Loucy (cell line): ENCODE measurements at regions not wholly inside any gene's neighbourhood (a gene's known extent, or its start where the extent isn't known, plus 50 kb on each side); places are given as distances from the start of the nearest gene placed in this dataset.

ENCODE experiments used
- H2AFZ ChIP-seq: fragments of 200-600 bp; sonication (generic); 2 replicates; pipeline ENCODE4 v1.6.0; 2016; ENCODE audit warnings: antibody characterized with exemption, mild to moderate bottlenecking, low read length, moderate library complexity
- H3F3A ChIP-seq: fragments of 200-600 bp; 2 replicates; pipeline ENCODE4 v1.6.0; 2016; ENCODE audit warnings: antibody characterized with exemption, low read depth, mild to moderate bottlenecking
- H3K27me3 ChIP-seq: fragments of 200-600 bp; sonication (generic); 2 replicates; pipeline ENCODE4 v1.6.1; 2014; ENCODE audit warnings: low read length, mild to moderate bottlenecking; ENCODE audit not compliant: insufficient read depth, poor library complexity, severe bottlenecking
- H3K36me3 ChIP-seq: fragments of 200-600 bp; sonication (generic); 2 replicates; pipeline ENCODE4 v1.6.1; 2016; ENCODE audit warnings: low read length; ENCODE audit not compliant: insufficient read depth
- H3K4me1 ChIP-seq: fragments of 200-600 bp; sonication (generic); 2 replicates; pipeline ENCODE4 v1.5.1; 2014; ENCODE audit warnings: low read length, mild to moderate bottlenecking; ENCODE audit not compliant: insufficient read depth, poor library complexity, severe bottlenecking
- H3K4me2 ChIP-seq: fragments of 200-600 bp; sonication (generic); 2 replicates; pipeline ENCODE4 v1.6.0; 2014; ENCODE audit warnings: antibody characterized with exemption, low read length, low read depth, mild to moderate bottlenecking; ENCODE audit not compliant: poor library complexity, severe bottlenecking
- H3K4me3 ChIP-seq: fragments of 200-600 bp; sonication (generic); 2 replicates; pipeline ENCODE4 v1.5.1; 2014; ENCODE audit warnings: low read length, mild to moderate bottlenecking, mixed read lengths; ENCODE audit not compliant: poor library complexity, severe bottlenecking
- H3K79me2 ChIP-seq: fragments of 200-600 bp; sonication (generic); 2 replicates; pipeline ENCODE4 v1.6.1; 2014; ENCODE audit warnings: low read length; ENCODE audit not compliant: insufficient read depth
- H3K9ac ChIP-seq: fragments of 200-600 bp; sonication (generic); 2 replicates; pipeline ENCODE4 v1.6.0; 2014; ENCODE audit warnings: mild to moderate bottlenecking, low read depth, low read length, moderate library complexity; ENCODE audit not compliant: poor library complexity, severe bottlenecking
- H3K9me2 ChIP-seq: fragments of 200-600 bp; sonication (generic); replicated peaks from 2 replicates; pipeline ENCODE4 v1.6.1; 2016; ENCODE audit warnings: low read depth, low read length, mixed read lengths
- H3K9me3 ChIP-seq: fragments of 200-600 bp; sonication (generic); 2 replicates; pipeline ENCODE4 v1.6.1; 2014; ENCODE audit warnings: mild to moderate bottlenecking, antibody characterized with exemption, low read length, low read depth; ENCODE audit not compliant: insufficient read depth
- H4K20me1 ChIP-seq: fragments of 200-600 bp; sonication (generic); 2 replicates; pipeline ENCODE4 v1.6.0; 2014; ENCODE audit warnings: antibody characterized with exemption, low read length, mild to moderate bottlenecking; ENCODE audit not compliant: insufficient read depth, poor library complexity, severe bottlenecking
- CTCF ChIP-seq: fragments of 200-600 bp; sonication (generic); conservative IDR thresholded peaks from 2 replicates; pipeline ENCODE4 v1.5.1; 2014; ENCODE audit warnings: mild to moderate bottlenecking, antibody characterized with exemption, low read length
- EZH2phosphoT487 ChIP-seq: fragments of 200-600 bp; IDR thresholded peaks from 2 replicates; pipeline ENCODE4 v1.6.1; 2018; ENCODE audit warnings: antibody characterized with exemption, mild to moderate bottlenecking, moderate library complexity, borderline replicate concordance

GRCh38 chr6:111971181-111971841 lies 82.6 kb upstream of the CCN6 start:
- Histone ChIP-seq H4K20me1 (no peaks in the 10 kb centered on the region), H3K79me2 (no peaks in the 10 kb centered on the region)

GRCh38 chr6:111971866-111972532 lies 81.9 kb upstream of the CCN6 start:
- H3K9me2 ChIP-seq = no peaks in the 10 kb centered on the region
- no peak for TF ChIP-seq CTCF
- TF ChIP-seq EZH2phosphoT487 = no peak
- H2AFZ ChIP-seq = no peak overlapping the region
- H3K9ac ChIP-seq = no peak overlapping the region
- H3K79me2 ChIP-seq = no peaks in the 10 kb centered on the region
- H3K4me1 ChIP-seq = no peaks in the 10 kb centered on the region
- no peaks in the 10 kb centered on the region for H4K20me1 ChIP-seq
- no peaks in the 10 kb centered on the region for H3K27me3 ChIP-seq
- no peaks in the 10 kb centered on the region for H3F3A ChIP-seq
- no peak overlapping the region for H3K4me2 ChIP-seq
- H3K36me3 ChIP-seq = no peaks in the 10 kb centered on the region
- no peaks in the 10 kb centered on the region for H3K9me3 ChIP-seq
- H3K4me3 ChIP-seq = no peak overlapping the region

More at GRCh38 chr6:111971181-111971841, 82.6 kb upstream of the CCN6 start:
- no peaks in the 10 kb centered on the region for H3F3A ChIP-seq
- no peaks in the 10 kb centered on the region for H3K9me3 ChIP-seq
- no peak overlapping the region for H3K4me3 ChIP-seq
- no peaks in the 10 kb centered on the region for H3K4me1 ChIP-seq
- no peaks in the 10 kb centered on the region for H3K27me3 ChIP-seq
- no peak overlapping the region for H2AFZ ChIP-seq
- H3K9ac ChIP-seq = no peak overlapping the region
- TF ChIP-seq EZH2phosphoT487 (no peak), CTCF (no peak)
- H3K36me3 ChIP-seq = no peaks in the 10 kb centered on the region
- H3K4me2 ChIP-seq = no peak overlapping the region
- H3K9me2 ChIP-seq = no peaks in the 10 kb centered on the region

GRCh38 chr6:111972745-111973117 lies 81.2 kb upstream of the CCN6 start:
- no peak for TF ChIP-seq EZH2phosphoT487
- TF ChIP-seq CTCF = no peak
- Histone ChIP-seq H3K79me2 (no peaks in the 10 kb centered on the region), H3K27me3 (no peaks in the 10 kb centered on the region), H3K4me1 (no peaks in the 10 kb centered on the region), H3K9me2 (no peaks in the 10 kb centered on the region), H3K4me2 (no peak overlapping the region), H3K4me3 (no peak overlapping the region), H3K9me3 (no peaks in the 10 kb centered on the region), H3K9ac (no peak overlapping the region), H4K20me1 (no peaks in the 10 kb centered on the region), H2AFZ (no peak overlapping the region), H3K36me3 (no peaks in the 10 kb centered on the region), H3F3A (no peaks in the 10 kb centered on the region)
